ENCODE measurements at regions not wholly inside any gene's neighbourhood (a gene's known extent, or its start where the extent isn't known, plus 50 kb on each side); places are given as distances from the start of the nearest gene placed in this dataset.

GRCh38 chr10:28949005-28950004 lies 272.0 kb downstream of the BAMBI start:
- TF ChIP-seq, protein P1, sequence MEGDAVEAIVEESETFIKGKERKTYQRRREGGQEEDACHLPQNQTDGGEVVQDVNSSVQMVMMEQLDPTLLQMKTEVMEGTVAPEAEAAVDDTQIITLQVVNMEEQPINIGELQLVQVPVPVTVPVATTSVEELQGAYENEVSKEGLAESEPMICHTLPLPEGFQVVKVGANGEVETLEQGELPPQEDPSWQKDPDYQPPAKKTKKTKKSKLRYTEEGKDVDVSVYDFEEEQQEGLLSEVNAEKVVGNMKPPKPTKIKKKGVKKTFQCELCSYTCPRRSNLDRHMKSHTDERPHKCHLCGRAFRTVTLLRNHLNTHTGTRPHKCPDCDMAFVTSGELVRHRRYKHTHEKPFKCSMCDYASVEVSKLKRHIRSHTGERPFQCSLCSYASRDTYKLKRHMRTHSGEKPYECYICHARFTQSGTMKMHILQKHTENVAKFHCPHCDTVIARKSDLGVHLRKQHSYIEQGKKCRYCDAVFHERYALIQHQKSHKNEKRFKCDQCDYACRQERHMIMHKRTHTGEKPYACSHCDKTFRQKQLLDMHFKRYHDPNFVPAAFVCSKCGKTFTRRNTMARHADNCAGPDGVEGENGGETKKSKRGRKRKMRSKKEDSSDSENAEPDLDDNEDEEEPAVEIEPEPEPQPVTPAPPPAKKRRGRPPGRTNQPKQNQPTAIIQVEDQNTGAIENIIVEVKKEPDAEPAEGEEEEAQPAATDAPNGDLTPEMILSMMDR (IDR thresholded peaks at IDR 0.05 in 2 of 3, conservative IDR thresholded peaks at IDR 0.05 in 1 of 3; ENCODE audit: control insufficient read depth in 2 of 3, extremely low read depth in 1 of 3, insufficient read depth in 1 of 3, low read depth in 3 of 3, low read length in 3 of 3), result no peak
- TF ChIP-seq RB1 (IDR thresholded peaks at IDR 0.05; ENCODE audit: borderline replicate concordance) (no peak), POLR2A (IDR thresholded peaks at IDR 0.05; ENCODE audit: low read depth, low read length) (no peak)

Measured in GM12878 (cell line).